Colonic mucosa (tissue), 4 donors: ENCODE measurements at regions not wholly inside any gene's neighbourhood (a gene's known extent, or its start where the extent isn't known, plus 50 kb on each side); places are given as distances from the start of the nearest gene placed in this dataset.

Source experiments
- DNase-seq: peaks from one replicate; pipeline ENCODE4 v3.0.0-alpha.2; 2020
- H3K27ac ChIP-seq: fragments of 200-600 bp; one replicate; pipeline ENCODE4 v1.8.0; 2021
- H3K27me3 ChIP-seq: fragments of 200-600 bp; one replicate; pipeline ENCODE4 v1.8.0; 2021
- H3K36me3 ChIP-seq: fragments of 200-600 bp; one replicate; pipeline ENCODE4 v1.8.0; 2021
- H3K4me1 ChIP-seq: fragments of 200-600 bp; one replicate; pipeline ENCODE4 v1.8.0; 2021; ENCODE audit warnings: mild to moderate bottlenecking
- H3K4me3 ChIP-seq: fragments of 200-600 bp; one replicate; pipeline ENCODE4 v1.8.0; 2021
- H3K9ac ChIP-seq, 2 donors: one replicate each; pipeline ENCODE4 v1.7.0; 2013; ENCODE audit warnings: control low read depth in 2 of 2, low read depth in 2 of 2, low read length in 2 of 2
- H3K9me3 ChIP-seq: fragments of 200-600 bp; one replicate; pipeline ENCODE4 v1.8.0; 2021
- CTCF ChIP-seq: fragments of 200-600 bp; IDR thresholded peaks from one replicate; pipeline ENCODE4 v1.8.0; 2022; ENCODE audit warnings: antibody characterized with exemption, mild to moderate bottlenecking
- intact Hi-C: fragments of 100-400 bp; cut with DNase I; formaldehyde crosslinking; loops from one replicate; pipeline ENCODE4 v1.14.1; 2022
- donor health status: healthy.
- donor health status: DM: no; HTN: no; CAD: no.
- donor health status: DM: no; HTN: no; CAD: no.

- TF ChIP-seq CTCF = no peak
- intact Hi-C loops = loop anchor here (2.0 to 5.0 kb wide), 2 partner anchors 339 to 515 kb away; no protein-coding TSS in a partner anchor
- H3K27ac ChIP-seq = no peak overlapping the region
Observed at GRCh38 chr6:110041830-110042229, 63.7 kb downstream of the GPR6 start.

GRCh38 chr6:110042670-110043296 lies 64.7 kb downstream of the GPR6 start:
- no peak overlapping the region for H3K9ac ChIP-seq
- no peaks in the 10 kb centered on the region for H3K9me3 ChIP-seq
- no peak for TF ChIP-seq CTCF
- no peaks in the 10 kb centered on the region for H3K4me1 ChIP-seq
- intact Hi-C loops = loop anchor here (5.0 kb wide), 1 partner anchor 515 kb away; no protein-coding TSS in a partner anchor
- no peak overlapping the region for H3K27ac ChIP-seq
- no peaks in the 10 kb centered on the region for H3K27me3 ChIP-seq
- no peaks in the 10 kb centered on the region for H3K36me3 ChIP-seq
- H3K4me3 ChIP-seq = no peak overlapping the region
- no peak for DNase-seq

More at GRCh38 chr6:110041830-110042229, 63.7 kb downstream of the GPR6 start:
- H3K4me3 ChIP-seq = no peak overlapping the region
- no peak for DNase-seq
- H3K4me1 ChIP-seq = no peaks in the 10 kb centered on the region
- H3K9ac ChIP-seq = no peak overlapping the region
- H3K36me3 ChIP-seq = no peaks in the 10 kb centered on the region
- no peaks in the 10 kb centered on the region for H3K9me3 ChIP-seq
- no peaks in the 10 kb centered on the region for H3K27me3 ChIP-seq

- DNase-seq = no peak
- Histone ChIP-seq H3K27ac (no peak overlapping the region), H3K36me3 (no peaks in the 10 kb centered on the region), H3K9me3 (no peaks in the 10 kb centered on the region), H3K4me1 (no peaks in the 10 kb centered on the region), H3K9ac (no peak overlapping the region), H3K4me3 (no peak overlapping the region), H3K27me3 (no peaks in the 10 kb centered on the region)
- intact Hi-C loops = loop anchor here (5.0 kb wide), 1 partner anchor 516 kb away; no protein-coding TSS in a partner anchor
- no peak for TF ChIP-seq CTCF
Observed at GRCh38 chr6:110043366-110043994, 65.4 kb downstream of the GPR6 start.

GRCh38 chr6:110044096-110044495 lies 66.0 kb downstream of the GPR6 start:
- no peak for TF ChIP-seq CTCF
- Histone ChIP-seq H3K27ac (no peak overlapping the region), H3K9ac (no peak overlapping the region), H3K9me3 (no peaks in the 10 kb centered on the region), H3K27me3 (no peaks in the 10 kb centered on the region), H3K4me3 (no peak overlapping the region), H3K4me1 (no peaks in the 10 kb centered on the region), H3K36me3 (no peaks in the 10 kb centered on the region)
- DNase-seq = no peak
- intact Hi-C loops = loop anchor here (5.0 kb wide), 1 partner anchor 517 kb away; no protein-coding TSS in a partner anchor

- no peaks in the 10 kb centered on the region for H3K36me3 ChIP-seq
- intact Hi-C loops = loop anchor here (5.0 kb wide), 1 partner anchor 517 kb away; no protein-coding TSS in a partner anchor
- H3K27me3 ChIP-seq = no peaks in the 10 kb centered on the region
- H3K4me1 ChIP-seq = no peaks in the 10 kb centered on the region
- DNase-seq = no peak
- TF ChIP-seq CTCF = no peak
- H3K27ac ChIP-seq = no peak overlapping the region
- no peaks in the 10 kb centered on the region for H3K9me3 ChIP-seq
- no peak overlapping the region for H3K9ac ChIP-seq
- H3K4me3 ChIP-seq = no peak overlapping the region
Observed at GRCh38 chr6:110044622-110045021, 66.5 kb downstream of the GPR6 start.
